GM18517 (cell line): ENCODE measurements at regions not wholly inside any gene's neighbourhood (a gene's known extent, or its start where the extent isn't known, plus 50 kb on each side); places are given as distances from the start of the nearest gene placed in this dataset.

Experiments
- ATAC-seq: cut with Tn5 transposase; IDR thresholded peaks from one replicate; pipeline ENCODE4 v1.9.1; 2021; ENCODE audit warnings: mild to moderate bottlenecking, moderate library complexity; ENCODE audit not compliant: unreplicated experiment

GRCh38 chr6:15780437-15780836 is 117.6 kb upstream of the DTNBP1 start:
- ATAC-seq: no peak

GRCh38 chr6:15779726-15780125 is 116.9 kb upstream of the DTNBP1 start:
- no peak for ATAC-seq

GRCh38 chr6:15776458-15776980 is 113.7 kb upstream of the DTNBP1 start:
- no peak for ATAC-seq

DNA sequence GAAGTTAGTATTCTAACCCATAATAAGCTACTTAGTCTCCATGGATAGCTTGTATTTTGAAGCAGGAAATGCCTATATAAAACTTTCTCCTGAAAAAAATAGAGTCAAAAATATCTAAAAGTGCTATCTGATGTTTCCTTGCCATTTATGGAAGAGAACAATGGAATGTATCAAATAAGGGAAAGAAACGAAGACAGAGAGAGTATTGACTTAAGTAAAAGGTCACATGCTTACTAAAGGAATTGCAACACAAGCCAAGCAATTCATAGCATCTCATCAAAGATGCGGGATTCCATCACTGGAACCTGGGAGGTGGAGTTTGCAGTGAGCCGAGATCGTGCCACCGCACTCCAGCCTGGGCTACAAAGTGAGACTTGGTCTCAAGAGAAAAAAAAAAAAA is 112.9 kb upstream of the DTNBP1 start:
- ATAC-seq: no peak

DNA sequence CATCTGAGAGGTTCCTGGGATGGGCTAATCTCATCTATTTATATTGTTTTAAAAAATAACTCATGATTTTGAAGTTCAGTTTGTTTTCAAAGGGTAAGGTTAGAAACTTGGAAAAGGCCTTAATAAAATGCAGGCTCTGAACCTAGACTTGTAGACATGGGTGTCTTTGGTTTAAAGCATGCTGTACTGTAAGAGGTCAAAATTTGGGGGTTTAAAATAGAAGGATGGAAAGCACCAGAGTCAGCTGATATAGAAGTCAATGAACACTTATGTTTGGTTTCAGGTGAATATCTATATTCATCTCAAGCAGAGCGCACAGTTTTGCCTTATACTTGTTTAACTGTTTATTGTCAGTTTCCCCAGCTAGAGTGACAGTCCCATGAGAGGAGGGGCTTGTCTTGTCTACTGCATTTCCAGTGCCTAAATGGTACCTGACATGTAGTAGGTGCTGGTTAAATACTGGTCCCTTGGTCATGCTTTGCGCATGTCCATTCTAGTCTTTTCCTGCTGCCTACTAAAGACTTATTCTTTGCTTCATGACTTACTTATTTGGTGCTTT is 112.3 kb upstream of the DTNBP1 start:
- no peak for ATAC-seq

DNA sequence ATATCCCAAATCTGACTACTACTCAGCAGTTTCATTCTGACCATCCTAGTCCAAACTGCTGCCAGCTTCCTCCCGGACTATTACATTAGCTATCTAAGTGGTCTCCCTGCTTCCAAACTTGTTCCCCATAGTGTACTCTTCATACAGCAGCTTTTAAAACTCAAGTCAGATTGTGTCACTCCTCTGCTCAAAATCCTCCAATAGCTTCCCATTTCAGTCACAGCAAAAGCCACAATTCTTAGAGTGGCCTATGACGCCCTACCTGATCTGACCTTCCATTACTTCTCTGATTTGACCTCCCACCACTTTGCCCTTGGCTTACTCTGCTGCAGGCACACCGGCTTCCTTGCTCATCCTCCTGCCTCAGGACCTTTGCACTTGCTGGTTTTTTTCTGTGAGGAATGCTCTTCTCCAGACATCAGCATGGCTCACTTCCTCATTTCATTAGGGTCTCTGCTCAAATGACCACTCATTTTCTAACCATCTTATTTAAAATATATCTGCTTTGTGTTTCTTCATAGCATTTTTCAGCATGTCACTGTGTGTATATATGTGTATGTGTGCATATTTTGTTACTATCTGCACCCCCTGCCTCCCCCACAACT is 111.1 kb upstream of the DTNBP1 start:
- ATAC-seq: no peak

GRCh38 chr6:15770347-15771143 is 107.7 kb upstream of the DTNBP1 start:
- ATAC-seq: no peak

GRCh38 chr6:15769511-15770018 is 106.7 kb upstream of the DTNBP1 start:
- ATAC-seq: no peak

- no peak for ATAC-seq
Measured at GRCh38 chr6:15768999-15769398, 106.2 kb upstream of the DTNBP1 start.

GRCh38 chr6:15763837-15764236 is 101.0 kb upstream of the DTNBP1 start:
- no peak for ATAC-seq

DNA sequence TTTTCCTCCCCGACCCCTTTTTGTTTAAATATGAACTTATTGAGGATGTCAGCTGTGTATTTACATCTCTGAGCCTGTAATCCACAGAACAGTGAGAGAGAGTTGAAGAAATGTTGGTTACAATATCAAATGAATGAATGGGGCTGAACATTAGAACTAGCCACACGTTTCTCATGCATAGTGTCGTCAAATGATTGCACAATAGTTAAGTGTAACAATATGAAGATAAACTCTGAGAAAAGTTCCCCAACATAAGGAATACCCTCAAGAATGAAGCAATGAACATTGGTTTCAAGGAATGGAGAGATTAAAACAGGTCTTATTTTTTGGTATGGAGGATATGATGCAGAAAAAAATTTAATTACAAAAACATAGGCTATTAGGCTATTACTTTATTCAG is 100.5 kb upstream of the DTNBP1 start:
- ATAC-seq: no peak

GRCh38 chr6:15761045-15761502 is 98.2 kb upstream of the DTNBP1 start:
- no peak for ATAC-seq

- no peak for ATAC-seq
Measured at GRCh38 chr6:15758631-15759215, 95.9 kb upstream of the DTNBP1 start.

DNA sequence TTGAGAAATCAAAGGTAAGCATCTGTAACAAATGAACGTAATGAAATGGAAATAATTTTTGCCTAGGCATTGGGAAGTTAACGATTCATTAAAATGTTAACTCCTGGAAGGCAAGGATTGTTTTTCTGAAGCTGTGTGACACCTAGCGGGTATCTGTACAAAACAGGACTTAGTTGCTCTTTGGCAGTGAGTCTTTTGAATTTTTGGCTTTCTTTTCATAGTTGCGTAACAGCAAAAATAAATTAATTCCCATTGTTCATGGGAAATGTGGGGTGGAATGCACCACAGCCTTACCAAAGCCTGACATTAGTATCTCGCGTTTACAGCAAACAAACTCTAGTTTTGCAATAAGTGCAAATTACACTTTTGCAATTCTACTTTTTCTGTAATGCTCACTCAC is 92.7 kb upstream of the DTNBP1 start:
- no peak for ATAC-seq

- no peak for ATAC-seq
Measured at GRCh38 chr6:15754706-15755079, 91.9 kb upstream of the DTNBP1 start.

DNA sequence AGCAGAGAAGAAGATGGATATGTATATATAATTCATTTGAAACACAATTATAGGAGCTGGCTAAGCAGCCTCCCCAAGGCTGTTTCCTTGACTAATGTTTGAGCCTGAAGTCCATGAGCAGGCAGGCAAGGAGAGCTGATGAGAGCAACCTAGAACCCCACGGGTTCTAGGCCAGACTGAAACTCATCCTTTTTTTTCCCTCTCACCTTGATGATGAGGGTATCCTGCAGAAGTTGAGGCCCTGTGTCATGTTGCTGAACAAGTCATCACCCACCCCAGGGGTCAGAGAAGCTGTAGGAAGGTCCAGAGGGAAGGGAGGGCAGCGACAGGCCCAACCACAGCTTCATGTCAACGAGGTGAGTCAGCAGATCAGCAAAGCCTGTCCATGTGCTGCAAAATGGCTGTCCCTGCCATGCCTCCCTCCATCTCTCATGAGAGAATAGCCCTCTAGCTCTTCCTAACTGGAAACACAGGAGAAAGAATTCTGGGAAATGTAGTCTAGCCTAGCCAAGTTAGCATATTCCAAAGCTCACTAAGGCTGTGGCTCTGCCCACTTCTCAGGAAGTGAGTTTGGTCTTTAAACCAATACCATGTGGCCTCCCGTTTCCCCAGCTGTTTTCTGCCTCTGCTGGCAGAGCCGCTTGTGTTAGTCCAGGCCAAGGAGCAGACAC is 91.3 kb upstream of the DTNBP1 start:
- no peak for ATAC-seq

DNA sequence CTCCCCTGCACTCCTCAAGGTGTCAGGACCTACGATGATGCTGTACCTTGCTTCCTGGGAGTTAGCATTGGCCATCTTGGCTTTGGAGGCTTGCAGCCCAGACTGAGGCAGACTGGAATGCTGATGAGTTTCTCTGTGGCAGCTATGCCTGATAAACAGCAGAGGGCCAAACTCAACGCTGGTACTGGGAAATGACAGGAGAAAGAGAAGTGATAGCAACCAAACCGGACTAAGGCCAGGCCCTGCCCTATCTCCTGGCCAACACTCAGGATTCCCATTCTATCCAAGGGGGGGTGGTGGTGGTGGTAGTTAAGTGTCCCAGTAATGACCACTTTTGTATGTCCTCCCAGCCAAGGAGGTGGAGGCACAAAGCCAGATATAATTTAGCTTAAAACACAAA is 90.0 kb upstream of the DTNBP1 start:
- ATAC-seq: no peak

- ATAC-seq: no peak
Measured at GRCh38 chr6:15751721-15752350, 89.0 kb upstream of the DTNBP1 start.

- ATAC-seq: no peak
Measured at GRCh38 chr6:15748341-15748740, 85.5 kb upstream of the DTNBP1 start.

- ATAC-seq: no peak
Measured at GRCh38 chr6:15747354-15747883, 84.6 kb upstream of the DTNBP1 start.
